Non-pigmented ciliary epithelial cell (primary cell): ENCODE measurements at regions not wholly inside any gene's neighbourhood (a gene's known extent, or its start where the extent isn't known, plus 50 kb on each side); places are given as distances from the start of the nearest gene placed in this dataset.
"Not testable (repeated sequence)": the region's sequence is repeated elsewhere in the genome, so short reads cannot be mapped to it uniquely, and the experiment has no call there.

ENCODE experiments used
- DNase-seq: peaks from one replicate; pipeline ENCODE4 v3.0.0-alpha.2; 2010; ENCODE audit warnings: low read depth

DNA sequence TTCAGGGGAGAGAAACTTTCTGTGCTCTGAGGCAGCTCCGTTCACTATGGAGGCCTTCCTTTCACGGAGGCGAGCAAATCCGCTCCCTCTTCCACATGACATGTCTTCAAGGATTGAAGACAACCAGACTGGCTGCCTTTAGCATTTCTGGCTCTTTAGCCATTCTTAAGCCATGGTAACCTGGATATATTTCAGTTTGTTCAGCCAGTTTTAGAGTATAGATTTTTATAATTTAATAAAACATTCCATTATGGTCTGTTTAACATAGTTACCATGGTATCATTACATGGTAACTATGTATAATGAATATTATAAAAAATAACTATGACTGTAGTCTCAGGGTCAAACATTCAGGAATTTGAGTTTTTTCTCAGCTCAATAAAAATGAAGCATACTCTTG, 54.2 kb upstream of the NFIA start:
- no peak for DNase-seq

DNA sequence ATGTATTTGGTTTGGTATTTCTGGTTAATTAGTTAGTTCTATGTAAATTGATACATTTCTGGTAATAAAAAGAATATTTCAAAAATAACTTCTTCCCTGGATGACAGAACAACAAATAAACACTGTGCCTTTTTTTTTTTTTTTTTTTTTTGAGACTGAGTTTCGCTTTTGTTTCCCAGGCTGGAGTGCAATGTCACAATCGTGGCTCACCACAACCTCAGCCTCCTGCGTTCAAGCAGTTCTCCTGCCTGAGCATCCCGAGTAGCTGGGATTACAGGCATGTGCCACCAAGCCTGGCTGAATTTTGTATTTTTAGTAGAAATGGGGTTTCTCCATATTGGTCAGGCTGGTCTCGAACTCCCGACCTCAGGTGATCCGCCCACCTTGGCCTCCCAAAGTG, 64.3 kb upstream of the NFIA start:
- DNase-seq = not testable (repeated sequence)

DNA sequence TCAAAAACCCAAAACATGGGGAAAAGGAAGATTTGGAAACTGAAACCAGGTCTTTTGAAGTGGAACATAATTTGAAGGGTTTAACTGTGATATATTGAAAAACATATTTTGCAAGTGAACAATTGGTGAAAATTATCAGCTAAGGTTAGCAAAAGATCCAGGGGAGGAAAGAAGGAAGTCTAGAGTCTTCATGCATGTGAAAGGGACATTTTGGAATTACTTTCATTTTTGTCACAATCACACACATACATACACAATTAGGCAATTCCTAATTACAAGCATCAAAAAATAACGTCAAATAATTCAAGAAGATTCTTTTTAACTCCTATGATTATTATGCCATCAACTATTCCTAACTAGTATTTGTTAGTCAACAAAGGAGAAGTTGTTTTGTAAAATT, 64.7 kb upstream of the NFIA start:
- no peak for DNase-seq

DNA sequence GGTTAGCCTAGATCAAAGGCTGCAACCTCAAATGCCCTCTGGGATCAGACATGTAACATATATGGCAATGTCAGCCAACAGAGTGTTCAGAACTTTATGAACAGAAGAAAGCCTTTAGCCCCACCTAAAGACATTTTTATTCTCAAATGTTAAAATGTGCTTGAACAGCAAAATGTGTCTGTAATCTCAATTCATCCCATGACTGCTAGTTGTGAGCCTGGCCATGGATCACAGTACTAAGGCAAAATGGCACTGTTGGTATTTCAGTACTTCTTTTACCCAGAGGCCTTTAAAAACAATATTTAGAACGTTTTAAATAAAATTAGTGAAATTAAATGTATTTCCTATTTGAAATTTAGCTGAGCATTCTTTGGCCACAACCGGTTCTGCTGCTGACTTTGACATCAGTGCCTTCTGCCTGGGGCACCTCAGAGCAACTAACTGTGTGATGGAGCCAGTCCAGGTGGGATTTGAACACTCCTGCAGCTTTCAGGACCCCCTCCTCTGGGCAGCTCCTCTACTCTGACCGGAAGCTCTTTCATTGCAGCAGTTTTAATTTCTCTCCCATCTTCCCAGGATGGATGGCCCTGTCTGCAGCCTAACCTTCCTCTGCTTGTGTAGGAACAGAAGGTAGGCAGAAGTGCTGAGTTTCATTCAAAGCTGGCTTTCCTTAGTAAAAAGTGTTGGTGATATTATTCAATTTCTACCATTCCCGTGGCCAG, 68.3 kb upstream of the NFIA start:
- no peak for DNase-seq

DNA sequence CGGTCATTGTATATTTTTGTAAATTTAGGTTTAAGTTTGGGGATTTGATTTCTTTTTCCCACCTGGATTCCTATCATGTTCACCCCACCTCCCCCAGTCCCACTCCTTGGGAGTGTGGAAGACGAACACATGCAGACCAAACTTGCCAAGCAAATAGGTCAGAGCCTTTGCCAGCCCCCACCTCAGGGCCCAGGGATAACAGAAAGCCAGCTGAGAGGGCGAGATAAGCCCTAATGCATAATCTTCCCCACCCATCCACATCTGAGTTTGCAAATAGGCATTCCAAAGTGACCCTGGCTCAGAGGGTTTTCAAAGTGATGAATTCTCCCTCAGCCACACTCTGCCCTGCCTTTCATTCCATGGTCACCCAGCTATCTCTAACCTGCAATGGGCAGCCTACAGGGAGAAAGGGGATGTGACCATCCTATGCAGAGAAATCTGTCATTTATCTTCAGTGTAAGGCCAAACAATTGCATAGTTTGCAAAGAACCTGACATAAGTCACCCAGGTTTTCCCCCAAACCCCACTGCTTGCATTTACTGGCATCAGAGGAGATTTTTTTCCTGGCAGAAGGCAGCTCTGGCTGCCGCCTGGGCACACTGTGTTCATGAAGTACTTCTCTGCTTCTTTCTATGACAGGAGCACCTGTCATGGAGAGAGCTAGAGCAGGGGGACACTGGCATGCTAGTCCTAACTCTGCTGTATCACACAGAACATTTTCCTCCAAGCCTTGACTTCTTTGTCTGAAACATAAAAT, 69.0 kb upstream of the NFIA start:
- no peak for DNase-seq

DNA sequence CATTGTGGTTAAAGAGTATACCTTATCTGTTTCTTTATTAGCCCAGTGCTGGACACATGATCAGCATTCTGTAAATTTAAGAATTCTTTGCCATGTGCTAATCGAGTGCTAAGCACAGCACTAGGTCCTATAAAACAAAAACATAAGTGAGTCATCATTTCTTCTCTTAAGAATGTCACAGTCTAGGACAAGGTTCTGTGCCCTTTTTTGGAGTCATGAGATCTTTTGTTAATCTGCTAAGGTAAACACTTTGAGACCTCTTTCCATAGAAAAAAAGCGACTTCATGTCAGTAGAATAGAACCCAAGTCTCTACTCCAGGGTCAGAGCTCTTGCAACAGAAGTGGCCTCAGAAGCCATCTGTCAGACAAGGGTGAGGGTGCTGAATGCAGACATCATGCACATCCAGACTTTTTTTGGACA, 70.0 kb upstream of the NFIA start:
- DNase-seq = no peak

DNA sequence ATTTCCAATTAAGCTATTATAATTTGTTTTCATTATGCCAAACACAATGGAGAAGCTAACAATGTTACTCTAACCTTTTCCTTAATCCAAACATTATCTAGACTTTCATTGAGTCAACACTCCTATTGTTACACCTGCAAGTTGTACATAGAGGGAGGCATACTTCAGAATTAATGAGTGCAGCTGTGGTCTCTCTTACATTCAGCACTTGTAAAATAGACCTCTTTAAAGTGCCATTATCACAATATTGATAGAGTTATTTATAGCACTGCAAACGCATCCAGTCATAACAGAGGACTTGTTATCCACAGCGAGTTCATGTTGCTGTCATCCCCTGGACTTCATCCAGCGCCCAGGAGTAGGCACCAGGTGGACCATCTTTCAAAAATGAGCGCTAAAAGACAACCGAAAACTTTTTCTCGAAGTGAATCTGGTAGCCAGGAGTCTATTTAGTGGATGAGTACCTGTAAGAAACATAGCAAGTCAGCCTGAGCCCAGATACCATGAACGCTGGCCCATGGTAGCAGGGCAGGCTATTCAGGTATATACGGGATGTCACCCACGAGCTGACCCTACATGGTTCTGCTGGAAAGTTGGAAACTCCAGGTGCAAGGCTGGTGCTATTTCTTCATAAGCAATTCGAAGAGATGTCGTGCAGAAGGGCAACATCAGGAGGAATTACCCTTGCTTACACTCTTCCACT, 70.6 kb upstream of the NFIA start:
- no peak for DNase-seq

DNA sequence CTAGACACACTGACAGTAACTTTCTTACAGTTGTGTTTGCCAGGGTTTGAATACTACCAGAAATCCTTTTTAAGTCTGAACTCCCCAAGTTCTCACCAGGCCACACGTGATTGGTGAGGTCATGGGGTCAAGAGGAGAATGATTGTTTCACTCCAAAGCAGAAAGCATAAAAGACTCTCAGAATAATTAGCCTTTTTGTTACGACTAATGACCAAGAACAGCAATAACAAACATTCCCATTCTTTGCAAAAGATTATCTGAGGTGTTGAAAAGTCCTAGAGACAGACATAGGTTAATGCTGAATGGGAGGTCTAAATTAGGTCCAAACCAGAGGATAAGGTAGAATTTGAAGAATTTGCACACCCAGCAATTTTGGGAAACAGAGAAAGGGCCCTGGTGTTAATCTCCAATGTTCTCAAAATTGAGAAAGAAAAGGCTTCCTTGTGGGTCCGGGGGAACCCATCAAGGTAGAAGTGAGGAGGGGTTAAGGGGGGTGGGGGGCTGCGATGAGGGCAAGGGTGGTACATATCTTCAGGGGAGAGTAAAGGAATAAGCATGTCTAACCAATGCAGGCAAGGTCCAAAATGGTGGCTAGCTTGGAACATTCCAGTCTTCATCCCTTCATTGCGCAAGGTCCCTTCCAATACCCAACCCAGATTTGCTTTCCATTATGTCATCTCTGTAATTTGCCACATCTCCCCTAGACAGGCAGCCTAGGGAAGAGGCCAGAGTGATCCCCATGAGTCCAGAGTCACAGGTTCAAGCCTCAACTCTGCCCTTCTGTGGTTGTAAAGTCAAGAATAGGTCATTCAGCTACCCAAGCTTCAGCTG, 74.6 kb upstream of the NFIA start:
- no peak for DNase-seq

DNA sequence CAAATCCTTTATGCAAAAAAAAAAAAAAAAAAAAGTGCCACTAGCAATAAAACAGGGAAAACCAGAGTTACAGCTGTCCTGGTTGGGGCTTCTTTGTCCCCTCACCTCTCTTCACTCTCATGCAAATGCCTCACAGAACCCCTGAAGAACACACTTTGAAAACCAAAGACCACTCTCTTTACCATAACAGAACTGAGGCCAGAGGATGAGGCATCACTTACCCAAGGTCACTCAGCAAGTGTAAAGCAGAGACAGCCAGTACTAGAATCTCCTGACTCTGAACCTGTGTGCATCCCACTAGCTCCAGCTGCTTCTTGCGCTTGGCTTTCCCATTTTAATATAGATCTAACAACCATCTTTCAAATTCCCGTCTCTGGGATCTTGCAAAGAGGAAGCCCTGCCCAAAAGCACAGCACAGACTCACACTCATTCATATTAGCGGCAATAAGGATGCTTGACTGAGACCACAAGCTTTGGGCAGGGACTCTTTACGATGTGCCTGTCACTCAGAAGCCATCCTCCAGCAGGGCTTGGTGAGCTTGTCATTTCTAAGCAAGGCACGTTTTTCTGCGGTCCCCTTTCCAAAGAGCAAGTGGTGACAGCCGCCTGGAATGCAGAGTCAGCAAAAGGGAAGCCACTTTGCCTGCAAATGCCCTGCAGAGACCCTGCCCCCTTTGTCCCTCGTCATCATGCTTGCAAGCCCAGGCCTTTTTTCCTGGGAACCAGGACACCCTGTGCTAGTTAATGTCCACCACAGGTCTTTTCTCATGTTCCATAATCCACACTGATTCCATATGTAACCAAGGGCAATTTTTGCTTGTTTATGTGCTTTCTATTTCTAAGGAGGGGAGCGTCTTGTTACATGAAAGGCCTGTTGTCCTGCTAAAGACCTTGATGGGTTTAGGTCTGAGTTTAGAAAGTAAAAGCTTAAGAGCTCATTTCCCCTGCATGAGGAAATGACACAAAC, 76.5 kb upstream of the NFIA start:
- DNase-seq = no peak

DNA sequence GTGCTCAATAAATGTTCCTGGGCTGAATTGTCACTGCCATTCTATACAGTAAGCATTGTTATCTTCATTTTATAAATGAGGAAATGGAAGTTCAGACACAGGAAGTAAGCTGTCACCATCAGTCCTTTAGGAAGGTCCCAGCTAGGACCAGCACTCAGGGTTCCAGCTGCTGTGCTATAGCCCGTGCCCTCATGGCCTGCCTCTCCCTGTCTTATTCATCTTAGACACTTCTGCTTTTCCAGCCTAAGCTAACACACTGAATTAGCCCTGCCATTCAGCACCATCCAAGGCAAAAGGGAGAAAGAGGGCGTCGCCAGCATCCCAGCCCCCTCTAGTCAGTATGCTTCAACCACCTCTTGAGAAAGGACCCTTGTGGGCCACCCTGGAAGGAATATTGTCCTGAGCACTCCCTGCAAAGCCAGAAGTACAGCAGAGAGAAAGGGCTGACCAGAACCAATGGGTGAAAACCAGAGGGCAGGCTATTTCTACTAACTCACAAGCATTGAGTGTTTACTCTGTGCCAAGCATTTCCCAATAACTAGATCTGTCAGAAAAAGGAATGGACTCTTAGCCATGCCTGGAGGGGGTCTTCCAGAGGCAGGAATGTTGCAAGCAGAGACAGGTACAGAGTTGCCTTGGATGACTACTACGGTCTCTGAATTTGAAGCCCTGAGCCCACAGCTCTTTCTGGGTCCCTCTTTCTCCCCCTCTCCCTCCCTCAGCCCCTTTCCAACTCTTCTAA, 77.9 kb upstream of the NFIA start:
- DNase-seq = no peak

DNA sequence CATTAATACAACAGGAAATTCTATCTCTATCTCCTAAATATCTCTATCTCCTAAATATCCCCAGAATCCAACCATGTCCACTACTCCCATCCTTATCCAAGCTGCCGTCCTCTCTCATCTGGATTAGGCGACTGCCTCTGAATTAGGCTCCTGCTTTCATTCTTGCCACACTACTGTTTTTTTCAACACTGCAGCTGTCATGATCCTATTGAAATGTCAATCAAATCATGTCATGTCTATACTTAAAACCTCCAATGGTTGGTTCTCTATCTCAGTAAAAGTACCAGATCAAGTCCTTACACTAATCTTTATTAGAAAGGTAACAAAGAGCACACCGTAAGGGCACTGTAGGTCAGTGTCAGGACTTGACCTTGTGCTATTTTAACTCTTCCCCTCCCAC, 82.0 kb upstream of the NFIA start:
- DNase-seq = no peak

DNA sequence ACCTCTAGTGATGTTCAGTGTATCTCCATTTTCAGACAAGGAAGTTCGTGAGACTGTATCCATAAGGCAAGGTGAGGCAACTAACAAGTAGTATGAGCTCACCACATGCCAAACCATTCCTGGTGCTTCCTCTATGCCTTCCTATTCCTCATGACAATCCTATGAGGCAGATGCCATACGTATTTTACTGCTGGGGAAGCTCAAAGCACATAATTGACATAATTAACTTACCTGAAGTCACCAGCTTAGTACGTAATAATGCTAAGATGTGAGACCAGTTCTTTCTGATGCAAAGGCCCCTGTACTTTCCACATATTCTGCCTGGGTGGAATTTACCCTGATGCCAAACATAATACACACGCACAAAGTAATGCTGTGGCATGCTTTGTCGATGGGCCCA, 83.6 kb upstream of the NFIA start:
- DNase-seq = no peak

DNA sequence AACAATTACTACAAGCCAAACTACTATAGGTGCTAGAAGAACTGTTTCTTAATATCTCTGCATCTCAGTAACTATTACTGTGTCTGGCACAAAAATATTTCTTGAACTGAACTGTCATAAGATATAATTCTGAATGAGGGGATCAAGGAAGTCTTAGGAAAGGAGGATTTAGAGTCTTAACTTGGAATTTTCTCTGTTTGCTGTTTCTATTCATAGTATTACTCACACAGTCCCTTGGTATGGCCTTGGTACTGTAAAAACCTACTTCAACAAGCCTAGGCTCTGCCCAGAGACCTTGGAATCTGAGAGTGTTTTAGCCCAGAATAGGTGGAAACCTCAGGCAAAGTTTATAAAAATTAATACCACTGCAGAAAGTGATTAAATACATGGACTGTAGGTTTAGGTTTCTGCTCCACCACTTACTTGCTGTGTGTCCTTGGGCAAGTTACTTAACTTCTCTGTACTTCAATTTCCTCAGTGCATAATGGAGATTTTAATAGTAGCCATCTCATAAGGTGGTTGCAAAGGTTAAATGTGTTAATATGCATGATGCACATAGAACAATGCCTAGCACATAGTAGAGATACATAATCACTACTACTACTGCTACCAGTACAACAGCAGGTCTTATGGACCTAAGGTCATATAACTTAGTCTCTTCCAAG, 87.4 kb upstream of the NFIA start:
- no peak for DNase-seq

DNA sequence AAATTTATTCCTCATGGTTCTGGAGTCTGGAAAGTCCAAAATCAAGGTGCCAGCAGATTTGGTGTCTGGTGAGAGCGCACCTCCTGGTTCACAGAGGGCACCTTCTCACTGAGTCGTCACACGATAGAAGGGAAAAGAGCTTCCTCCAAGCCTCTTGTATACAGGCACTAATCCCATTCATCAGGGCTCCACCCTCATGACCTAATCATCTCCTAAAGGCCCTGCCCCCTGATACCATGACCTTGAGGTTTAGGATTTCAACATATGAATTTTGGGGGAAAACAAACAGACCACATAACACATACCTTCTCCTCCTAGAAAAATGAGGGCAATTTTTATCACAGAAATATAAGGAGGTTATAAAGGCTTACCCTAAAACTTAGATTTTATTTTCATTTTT, 88.0 kb upstream of the NFIA start:
- no peak for DNase-seq

DNA sequence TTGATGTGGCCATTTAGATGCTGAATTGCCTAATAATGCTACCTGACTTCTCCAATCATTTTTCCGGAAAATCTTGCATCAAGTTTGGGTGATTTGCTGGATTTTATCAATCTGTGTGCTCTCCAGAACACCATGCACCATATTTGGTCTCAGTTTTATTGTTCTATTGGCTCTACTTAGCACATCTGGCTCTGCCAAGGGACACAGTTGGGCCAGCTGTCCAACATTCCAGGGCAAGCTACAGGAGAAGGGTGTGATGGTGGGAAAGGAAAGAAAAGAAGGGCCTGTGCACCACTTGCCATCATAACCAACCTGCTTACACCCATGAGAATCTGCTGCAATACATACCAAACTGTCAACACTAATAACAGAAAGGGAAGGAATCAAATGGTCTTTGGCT, 90.2 kb upstream of the NFIA start:
- DNase-seq = no peak

DNA sequence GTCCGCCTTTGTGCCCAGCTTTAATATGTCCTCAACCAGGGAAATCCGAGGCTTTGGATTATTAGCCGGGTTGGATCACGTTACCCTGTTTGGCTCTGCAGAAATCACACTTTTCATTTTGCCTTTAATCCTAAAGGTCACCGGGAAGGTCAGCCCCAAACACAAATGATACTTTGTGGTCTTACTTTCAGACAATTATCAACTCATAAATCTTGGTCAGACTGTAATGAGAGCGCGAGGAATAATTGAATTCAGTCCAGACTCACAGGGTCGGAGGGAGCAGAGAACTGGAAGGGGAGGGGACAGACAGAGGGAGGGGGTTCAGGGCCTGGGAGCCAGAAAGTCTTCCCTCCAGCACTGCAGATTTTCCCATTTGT, 91.7 kb upstream of the NFIA start:
- DNase-seq = no peak

DNA sequence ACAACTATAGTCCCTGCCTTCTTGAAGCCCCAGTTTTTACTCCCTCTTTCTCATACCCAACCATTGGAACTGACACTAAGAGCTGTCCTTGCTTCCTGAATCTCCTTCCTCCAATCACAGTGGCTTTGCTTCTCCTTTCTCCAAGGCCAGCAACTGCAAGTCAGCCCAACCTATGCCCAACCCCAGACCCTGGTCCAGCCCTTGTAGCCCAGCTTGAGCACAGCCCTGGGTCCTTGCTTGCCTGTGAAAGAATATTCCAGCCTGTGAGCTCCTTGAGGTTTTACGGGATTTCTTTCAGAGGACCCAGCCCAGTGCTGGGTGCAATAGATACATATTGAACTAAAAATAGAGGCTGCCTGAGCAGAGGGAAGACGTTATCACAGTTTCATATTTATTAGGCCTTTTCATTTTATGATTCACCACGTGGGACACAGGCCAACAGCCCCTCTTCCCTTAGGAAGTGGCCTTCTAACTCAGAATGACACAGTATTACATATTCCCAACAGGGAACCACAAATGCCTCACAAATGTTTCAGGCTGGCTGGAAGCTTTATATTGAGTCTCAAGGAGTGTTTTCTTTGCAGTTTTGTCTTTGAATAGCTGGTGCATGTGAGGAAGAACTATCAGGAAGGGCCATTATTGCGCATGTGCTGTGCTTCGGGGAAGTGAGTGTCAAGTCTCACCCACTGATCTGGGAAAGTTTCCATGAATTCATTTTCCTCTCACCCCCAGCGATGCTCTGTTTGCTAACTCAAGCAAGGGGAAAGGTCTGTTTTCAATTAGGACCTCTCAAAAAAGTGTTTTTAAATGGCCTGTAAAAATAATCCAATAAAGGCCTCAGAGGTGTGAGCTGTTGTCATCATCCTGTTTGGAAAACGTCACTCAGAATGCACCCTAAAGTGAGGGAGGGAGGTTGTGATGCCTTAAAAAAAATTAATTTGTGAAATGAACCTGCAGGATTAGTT, 92.3 kb upstream of the NFIA start:
- peak; percentile 82 for DNase-seq

DNA sequence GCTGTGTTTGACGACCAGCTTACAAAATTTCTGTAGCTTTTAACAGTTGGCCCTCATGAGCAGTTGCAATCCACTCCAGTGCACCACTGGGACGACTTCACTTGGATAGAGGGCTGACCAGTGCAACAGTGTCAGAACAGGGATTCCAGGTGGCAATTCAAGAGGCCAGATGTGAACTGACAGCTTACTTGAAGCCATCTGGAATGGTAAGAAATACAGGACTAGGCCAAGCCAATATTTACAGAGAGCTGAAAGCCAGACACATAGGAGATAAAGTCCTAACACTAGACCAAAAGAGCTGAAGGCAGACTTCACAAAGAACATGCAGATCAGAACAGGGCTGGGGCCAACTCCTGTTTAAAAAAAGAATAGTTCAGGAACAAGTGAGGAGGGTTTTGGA, 93.5 kb upstream of the NFIA start:
- no peak for DNase-seq

DNA sequence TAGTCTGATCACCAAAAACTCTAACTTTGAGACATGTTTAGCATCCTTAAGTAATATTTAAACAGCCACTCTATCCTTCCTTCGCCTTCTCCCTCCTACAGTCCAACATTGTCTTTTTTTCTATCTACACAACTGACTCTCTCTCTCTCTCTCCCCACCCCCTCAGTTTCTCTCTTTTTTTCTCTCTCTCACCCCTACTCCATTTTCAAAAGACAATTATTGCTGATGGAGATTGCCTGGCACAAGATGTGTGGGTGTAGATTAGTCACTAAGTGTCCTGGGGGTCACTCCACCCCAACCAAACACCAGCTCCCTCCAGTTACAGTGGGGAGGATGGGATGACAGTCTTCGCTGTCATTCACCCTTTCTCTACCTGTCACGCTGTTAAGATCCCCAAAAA, 94.5 kb upstream of the NFIA start:
- no peak for DNase-seq
